ENCODE measurements at regions not wholly inside any gene's neighbourhood (a gene's known extent, or its start where the extent isn't known, plus 50 kb on each side); places are given as distances from the start of the nearest gene placed in this dataset.

DNA sequence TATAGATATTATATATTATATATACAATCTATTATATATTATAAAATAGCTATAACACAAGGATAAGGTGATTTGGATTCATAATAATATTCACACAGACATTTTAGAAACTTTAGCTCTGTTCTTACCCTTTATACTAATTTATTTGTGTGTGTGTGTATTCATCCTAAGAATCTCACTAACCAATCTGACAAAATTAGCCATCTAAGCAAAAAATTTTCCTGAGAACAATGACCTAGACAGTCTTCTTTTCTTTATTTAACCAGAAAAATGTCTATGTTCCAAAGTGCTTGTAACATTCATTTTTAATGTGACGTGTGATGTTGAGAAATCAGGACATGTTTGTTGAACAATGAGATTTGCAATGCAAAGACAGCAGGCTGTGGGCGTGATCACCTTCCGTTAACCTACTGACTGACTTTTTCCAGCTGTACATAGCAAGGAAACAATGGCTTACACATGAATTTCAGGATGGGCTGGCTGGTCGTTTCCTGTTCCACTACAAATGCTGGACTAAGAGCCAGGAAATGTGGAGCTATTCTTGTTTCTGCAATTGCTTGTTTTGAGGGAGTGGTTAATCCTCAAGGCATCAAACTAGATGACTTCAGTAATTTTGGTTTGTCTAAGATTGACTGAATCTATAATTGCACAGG is 634.6 kb upstream of the ARGLU1 start (continued):
- TF ChIP-seq, protein P1, sequence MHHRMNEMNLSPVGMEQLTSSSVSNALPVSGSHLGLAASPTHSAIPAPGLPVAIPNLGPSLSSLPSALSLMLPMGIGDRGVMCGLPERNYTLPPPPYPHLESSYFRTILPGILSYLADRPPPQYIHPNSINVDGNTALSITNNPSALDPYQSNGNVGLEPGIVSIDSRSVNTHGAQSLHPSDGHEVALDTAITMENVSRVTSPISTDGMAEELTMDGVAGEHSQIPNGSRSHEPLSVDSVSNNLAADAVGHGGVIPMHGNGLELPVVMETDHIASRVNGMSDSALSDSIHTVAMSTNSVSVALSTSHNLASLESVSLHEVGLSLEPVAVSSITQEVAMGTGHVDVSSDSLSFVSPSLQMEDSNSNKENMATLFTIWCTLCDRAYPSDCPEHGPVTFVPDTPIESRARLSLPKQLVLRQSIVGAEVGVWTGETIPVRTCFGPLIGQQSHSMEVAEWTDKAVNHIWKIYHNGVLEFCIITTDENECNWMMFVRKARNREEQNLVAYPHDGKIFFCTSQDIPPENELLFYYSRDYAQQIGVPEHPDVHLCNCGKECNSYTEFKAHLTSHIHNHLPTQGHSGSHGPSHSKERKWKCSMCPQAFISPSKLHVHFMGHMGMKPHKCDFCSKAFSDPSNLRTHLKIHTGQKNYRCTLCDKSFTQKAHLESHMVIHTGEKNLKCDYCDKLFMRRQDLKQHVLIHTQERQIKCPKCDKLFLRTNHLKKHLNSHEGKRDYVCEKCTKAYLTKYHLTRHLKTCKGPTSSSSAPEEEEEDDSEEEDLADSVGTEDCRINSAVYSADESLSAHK (tag by site-specific recombination; IDR thresholded peaks at IDR 0.05), result no peak
- TF ChIP-seq ZNF560 (tag by site-specific recombination; IDR thresholded peaks at IDR 0.05; ENCODE audit: borderline replicate concordance) (no peak), ZNF785 (tag by site-specific recombination; IDR thresholded peaks at IDR 0.05) (no peak), ZBTB20 (tag by site-specific recombination; IDR thresholded peaks at IDR 0.05) (no peak), ZNF341 (tag by site-specific recombination; IDR thresholded peaks at IDR 0.05; ENCODE audit: low read depth) (no peak), ZNF140 (tag by site-specific recombination; IDR thresholded peaks at IDR 0.05) (no peak), ZNF133 (tag by site-specific recombination; IDR thresholded peaks at IDR 0.05) (no peak)

DNA sequence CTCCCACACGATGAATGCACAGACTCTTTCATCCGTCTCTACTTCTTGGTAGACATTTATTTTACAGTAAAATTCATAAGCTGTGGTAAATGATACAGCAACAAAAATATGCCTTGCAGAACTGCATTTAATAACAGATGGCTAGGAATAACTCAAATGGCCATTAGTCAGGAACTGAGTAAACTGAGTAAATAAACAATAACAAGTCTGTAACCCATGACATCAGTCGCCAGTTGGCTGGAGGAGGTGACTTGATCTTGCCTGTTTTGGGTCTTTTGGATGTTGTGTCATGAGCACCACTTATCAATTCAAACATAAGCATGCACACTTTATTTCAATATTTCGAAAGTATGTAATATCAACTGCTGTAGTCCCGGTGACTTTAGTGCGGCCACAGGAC is 632.6 kb upstream of the ARGLU1 start:
- Histone ChIP-seq H3K4me3 (ENCODE audit: low read depth, low read length) (no peak overlapping the region), H3K36me3 (ENCODE audit: control insufficient read depth in 2 of 2, insufficient read depth in 1 of 2, low read length in 2 of 2) (no peaks in the 10 kb centered on the region), H3K9me3 (ENCODE audit: control insufficient read depth, insufficient read depth, low read depth, low read length) (no peaks in the 10 kb centered on the region), H3K4me1 (ENCODE audit: control insufficient read depth, insufficient read depth, low read length) (no peaks in the 10 kb centered on the region), H3K27ac (ENCODE audit: extremely low read depth, low read depth, low read length) (no peak overlapping the region)
- POLR2A ChIA-PET, result no interaction called here
- TF ChIP-seq ZNF10 (tag by site-specific recombination; IDR thresholded peaks at IDR 0.05) (no peak), ZFP37 (tag by site-specific recombination; IDR thresholded peaks at IDR 0.05) (no peak), SCRT2 (tag by site-specific recombination; IDR thresholded peaks at IDR 0.05) (no peak), ZNF677 (tag by site-specific recombination; IDR thresholded peaks at IDR 0.05) (no peak), ZNF404 (tag by site-specific recombination; IDR thresholded peaks at IDR 0.05) (no peak), ZNF423 (tag by site-specific recombination; IDR thresholded peaks at IDR 0.05) (no peak), KLF7 (tag by site-specific recombination; IDR thresholded peaks at IDR 0.05; ENCODE audit: borderline replicate concordance) (no peak), ZBTB21 (tag by site-specific recombination; IDR thresholded peaks at IDR 0.05) (no peak), ZEB2 (tag by site-specific recombination; IDR thresholded peaks at IDR 0.05) (no peak), ZNF660 (tag by site-specific recombination; IDR thresholded peaks at IDR 0.05) (no peak), WT1 (tag by site-specific recombination; IDR thresholded peaks at IDR 0.05) (no peak), ZNF132 (tag by site-specific recombination; IDR thresholded peaks at IDR 0.05; ENCODE audit: borderline replicate concordance) (no peak)
- TF ChIP-seq, protein P2, sequence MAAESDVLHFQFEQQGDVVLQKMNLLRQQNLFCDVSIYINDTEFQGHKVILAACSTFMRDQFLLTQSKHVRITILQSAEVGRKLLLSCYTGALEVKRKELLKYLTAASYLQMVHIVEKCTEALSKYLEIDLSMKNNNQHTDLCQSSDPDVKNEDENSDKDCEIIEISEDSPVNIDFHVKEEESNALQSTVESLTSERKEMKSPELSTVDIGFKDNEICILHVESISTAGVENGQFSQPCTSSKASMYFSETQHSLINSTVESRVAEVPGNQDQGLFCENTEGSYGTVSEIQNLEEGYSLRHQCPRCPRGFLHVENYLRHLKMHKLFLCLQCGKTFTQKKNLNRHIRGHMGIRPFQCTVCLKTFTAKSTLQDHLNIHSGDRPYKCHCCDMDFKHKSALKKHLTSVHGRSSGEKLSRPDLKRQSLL (tag by site-specific recombination; IDR thresholded peaks at IDR 0.05), result no peak
- TF ChIP-seq, protein P3, sequence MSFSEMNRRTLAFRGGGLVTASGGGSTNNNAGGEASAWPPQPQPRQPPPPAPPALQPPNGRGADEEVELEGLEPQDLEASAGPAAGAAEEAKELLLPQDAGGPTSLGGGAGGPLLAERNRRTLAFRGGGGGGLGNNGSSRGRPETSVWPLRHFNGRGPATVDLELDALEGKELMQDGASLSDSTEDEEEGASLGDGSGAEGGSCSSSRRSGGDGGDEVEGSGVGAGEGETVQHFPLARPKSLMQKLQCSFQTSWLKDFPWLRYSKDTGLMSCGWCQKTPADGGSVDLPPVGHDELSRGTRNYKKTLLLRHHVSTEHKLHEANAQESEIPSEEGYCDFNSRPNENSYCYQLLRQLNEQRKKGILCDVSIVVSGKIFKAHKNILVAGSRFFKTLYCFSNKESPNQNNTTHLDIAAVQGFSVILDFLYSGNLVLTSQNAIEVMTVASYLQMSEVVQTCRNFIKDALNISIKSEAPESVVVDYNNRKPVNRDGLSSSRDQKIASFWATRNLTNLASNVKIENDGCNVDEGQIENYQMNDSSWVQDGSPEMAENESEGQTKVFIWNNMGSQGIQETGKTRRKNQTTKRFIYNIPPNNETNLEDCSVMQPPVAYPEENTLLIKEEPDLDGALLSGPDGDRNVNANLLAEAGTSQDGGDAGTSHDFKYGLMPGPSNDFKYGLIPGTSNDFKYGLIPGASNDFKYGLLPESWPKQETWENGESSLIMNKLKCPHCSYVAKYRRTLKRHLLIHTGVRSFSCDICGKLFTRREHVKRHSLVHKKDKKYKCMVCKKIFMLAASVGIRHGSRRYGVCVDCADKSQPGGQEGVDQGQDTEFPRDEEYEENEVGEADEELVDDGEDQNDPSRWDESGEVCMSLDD (tag by site-specific recombination; IDR thresholded peaks at IDR 0.05), result no peak
- TF ChIP-seq, protein P4, sequence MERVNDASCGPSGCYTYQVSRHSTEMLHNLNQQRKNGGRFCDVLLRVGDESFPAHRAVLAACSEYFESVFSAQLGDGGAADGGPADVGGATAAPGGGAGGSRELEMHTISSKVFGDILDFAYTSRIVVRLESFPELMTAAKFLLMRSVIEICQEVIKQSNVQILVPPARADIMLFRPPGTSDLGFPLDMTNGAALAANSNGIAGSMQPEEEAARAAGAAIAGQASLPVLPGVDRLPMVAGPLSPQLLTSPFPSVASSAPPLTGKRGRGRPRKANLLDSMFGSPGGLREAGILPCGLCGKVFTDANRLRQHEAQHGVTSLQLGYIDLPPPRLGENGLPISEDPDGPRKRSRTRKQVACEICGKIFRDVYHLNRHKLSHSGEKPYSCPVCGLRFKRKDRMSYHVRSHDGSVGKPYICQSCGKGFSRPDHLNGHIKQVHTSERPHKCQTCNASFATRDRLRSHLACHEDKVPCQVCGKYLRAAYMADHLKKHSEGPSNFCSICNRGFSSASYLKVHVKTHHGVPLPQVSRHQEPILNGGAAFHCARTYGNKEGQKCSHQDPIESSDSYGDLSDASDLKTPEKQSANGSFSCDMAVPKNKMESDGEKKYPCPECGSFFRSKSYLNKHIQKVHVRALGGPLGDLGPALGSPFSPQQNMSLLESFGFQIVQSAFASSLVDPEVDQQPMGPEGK (tag by site-specific recombination; IDR thresholded peaks at IDR 0.05), result no peak
- CTCF ChIA-PET, result interaction anchor here (0.9 kb wide), 1 partner anchor 450 kb away, joined by 3 read pairs; no protein-coding TSS in a partner anchor
